Endothelial cell (in vitro differentiated cells): ENCODE measurements at regions not wholly inside any gene's neighbourhood (a gene's known extent, or its start where the extent isn't known, plus 50 kb on each side); places are given as distances from the start of the nearest gene placed in this dataset.

ENCODE experiments used
- DNase-seq: peaks from one replicate; pipeline ENCODE4 v3.0.0; 2021; ENCODE audit warnings: low spot score
- H3K27ac Mint-ChIP-seq: one replicate; pipeline ENCODE4 v1.8.0; 2021; ENCODE audit warnings: mixed read lengths, inconsistent platforms; ENCODE audit not compliant: unreplicated experiment
- H3K27me3 Mint-ChIP-seq: one replicate; pipeline ENCODE4 v1.8.0; 2021; ENCODE audit warnings: mild to moderate bottlenecking, moderate library complexity, mixed read lengths, inconsistent platforms; ENCODE audit not compliant: unreplicated experiment
- H3K36me3 Mint-ChIP-seq: one replicate; pipeline ENCODE4 v1.8.0; 2021; ENCODE audit warnings: mild to moderate bottlenecking, low read depth, mixed read lengths, inconsistent platforms; ENCODE audit not compliant: unreplicated experiment
- H3K4me1 Mint-ChIP-seq: one replicate; pipeline ENCODE4 v1.8.0; 2021; ENCODE audit warnings: mild to moderate bottlenecking, mixed read lengths, inconsistent platforms; ENCODE audit not compliant: unreplicated experiment
- H3K4me3 Mint-ChIP-seq: one replicate; pipeline ENCODE4 v1.8.0; 2021; ENCODE audit warnings: mild to moderate bottlenecking, mixed read lengths, inconsistent platforms; ENCODE audit not compliant: unreplicated experiment
- H3K9me3 Mint-ChIP-seq: one replicate; pipeline ENCODE4 v1.8.0; 2021; ENCODE audit warnings: mixed read lengths, inconsistent platforms; ENCODE audit not compliant: unreplicated experiment
- CTCF ChIP-seq: fragments of 200-600 bp; sonication (generic); IDR thresholded peaks from one replicate; pipeline ENCODE4 v1.5.0; 2021; ENCODE audit warnings: antibody characterized with exemption; ENCODE audit not compliant: unreplicated experiment

- Mint-ChIP-seq H3K9me3 (no peaks in the 10 kb centered on the region), H3K36me3 (no peaks in the 10 kb centered on the region), H3K4me1 (peaks cover 11% of the 10 kb centered on the region), H3K4me3 (no peak overlapping the region), H3K27ac (no peak overlapping the region), H3K27me3 (peaks cover 2% of the 10 kb centered on the region)
- TF ChIP-seq CTCF = no peak
- DNase-seq = no peak
Observed at GRCh38 chr1:81412954-81413353, 387.8 kb upstream of the ADGRL2 start.

DNA sequence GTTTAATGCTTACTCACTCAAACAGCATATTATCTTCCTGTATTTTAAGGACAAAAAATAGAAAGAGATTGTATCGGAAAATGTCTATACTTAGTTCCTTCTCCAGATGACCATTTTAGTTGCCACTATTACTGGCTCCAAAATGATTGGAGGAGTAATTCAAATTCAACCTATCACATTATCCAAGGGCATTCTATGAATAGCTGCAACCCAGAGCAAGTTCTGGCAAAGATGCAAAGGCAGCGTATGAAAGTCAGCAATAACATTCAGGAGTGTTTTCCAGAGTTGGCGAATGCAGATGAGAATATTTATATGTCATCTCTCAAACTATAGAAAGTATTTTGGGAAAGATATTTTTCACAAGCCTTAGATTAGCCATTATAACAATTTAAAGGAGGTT, 389.8 kb upstream of the ADGRL2 start:
- no peak for DNase-seq
- Mint-ChIP-seq H3K27me3 (peaks cover 2% of the 10 kb centered on the region), H3K36me3 (no peaks in the 10 kb centered on the region), H3K9me3 (no peaks in the 10 kb centered on the region), H3K4me1 (peaks cover 26% of the 10 kb centered on the region), H3K27ac (no peak overlapping the region), H3K4me3 (no peak overlapping the region)
- TF ChIP-seq CTCF = no peak

- Mint-ChIP-seq H3K27me3 (peaks cover 2% of the 10 kb centered on the region), H3K36me3 (no peaks in the 10 kb centered on the region)
- DNase-seq = no peak
Observed at GRCh38 chr1:81410351-81410750, 390.4 kb upstream of the ADGRL2 start.

GRCh38 chr1:81409780-81410274, 390.9 kb upstream of the ADGRL2 start:
- no peaks in the 10 kb centered on the region for H3K9me3 Mint-ChIP-seq
- no peak overlapping the region for H3K27ac Mint-ChIP-seq
- no peak overlapping the region for H3K4me3 Mint-ChIP-seq
- H3K4me1 Mint-ChIP-seq = peaks cover 24% of the 10 kb centered on the region
- TF ChIP-seq CTCF = no peak
- no peak for DNase-seq
- peaks cover 2% of the 10 kb centered on the region for H3K27me3 Mint-ChIP-seq
- H3K36me3 Mint-ChIP-seq = no peaks in the 10 kb centered on the region

More at GRCh38 chr1:81410351-81410750, 390.4 kb upstream of the ADGRL2 start:
- H3K4me3 Mint-ChIP-seq = no peak overlapping the region
- no peak overlapping the region for H3K27ac Mint-ChIP-seq
- H3K4me1 Mint-ChIP-seq = peaks cover 26% of the 10 kb centered on the region
- no peaks in the 10 kb centered on the region for H3K9me3 Mint-ChIP-seq
- TF ChIP-seq CTCF = no peak

GRCh38 chr1:81409262-81409661, 391.5 kb upstream of the ADGRL2 start:
- no peak for DNase-seq
- Mint-ChIP-seq H3K9me3 (no peaks in the 10 kb centered on the region), H3K4me3 (no peak overlapping the region), H3K27ac (no peak overlapping the region), H3K4me1 (peaks cover 19% of the 10 kb centered on the region), H3K36me3 (no peaks in the 10 kb centered on the region), H3K27me3 (no peaks in the 10 kb centered on the region)
- no peak for TF ChIP-seq CTCF
